GM21529 (cell line): ENCODE measurements at regions not wholly inside any gene's neighbourhood (a gene's known extent, or its start where the extent isn't known, plus 50 kb on each side); places are given as distances from the start of the nearest gene placed in this dataset.

Experiments
- ATAC-seq: cut with Tn5 transposase; IDR thresholded peaks from one replicate; pipeline ENCODE4 v1.9.1; 2021; ENCODE audit not compliant: unreplicated experiment

DNA sequence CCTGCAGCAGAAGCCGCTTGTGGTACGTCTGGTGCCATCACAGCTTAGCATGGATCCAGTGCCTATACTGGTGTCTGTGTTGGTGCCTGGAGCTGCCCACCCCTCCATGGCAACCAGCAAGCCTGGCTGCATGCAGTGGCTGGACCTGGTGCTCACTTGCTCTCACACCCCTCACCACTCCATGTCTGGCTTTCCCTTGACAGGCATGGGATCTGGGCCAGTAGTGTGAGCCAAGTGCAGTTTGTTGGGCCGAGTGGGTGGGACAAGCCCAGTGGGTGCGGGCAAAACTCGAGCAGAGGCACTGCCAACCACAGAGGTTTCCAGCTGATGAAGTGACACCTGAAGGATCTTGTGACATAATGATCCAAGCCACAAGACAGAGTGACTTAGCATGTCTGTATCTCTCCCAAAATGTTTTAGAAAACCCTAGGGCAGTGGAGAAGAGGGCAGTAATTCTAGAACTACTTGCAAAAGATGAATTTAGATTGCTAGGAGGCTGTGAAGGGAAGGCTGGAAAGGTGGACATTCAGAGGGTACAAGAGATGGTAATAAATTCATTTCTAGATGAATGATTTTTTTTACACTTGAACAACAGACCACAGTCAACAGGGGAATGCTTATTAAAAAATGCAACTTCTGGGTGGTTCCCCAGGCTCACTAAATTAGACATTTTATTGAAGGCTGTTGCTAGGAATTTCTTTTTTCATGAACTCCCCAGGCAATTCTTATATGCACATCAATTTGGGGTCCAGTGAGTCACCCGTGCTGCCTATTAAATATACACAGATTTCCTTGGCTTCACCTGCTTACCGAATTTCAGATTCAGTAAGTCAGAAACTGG, 660.3 kb downstream of the TLR4 start:
- ATAC-seq = no peak

DNA sequence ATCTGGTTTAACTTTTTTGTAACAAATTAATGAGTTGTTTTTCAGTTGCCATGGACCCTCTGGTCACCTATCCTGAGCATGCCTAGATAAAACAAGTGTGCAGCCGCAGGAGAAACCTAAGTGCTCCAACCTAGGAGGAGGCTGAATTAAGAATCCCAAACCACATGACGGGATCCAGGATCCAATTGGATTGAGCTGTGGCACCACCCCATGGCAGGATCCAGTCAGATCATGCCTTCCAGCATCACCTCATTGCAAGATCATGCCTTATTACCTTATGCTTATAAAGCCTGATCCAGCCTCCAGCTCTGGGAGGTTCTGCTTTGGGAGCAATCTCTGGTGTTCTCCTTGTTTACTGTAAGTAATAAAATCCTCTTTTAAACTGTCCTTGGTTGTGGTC, 662.0 kb downstream of the TLR4 start:
- no peak for ATAC-seq

DNA sequence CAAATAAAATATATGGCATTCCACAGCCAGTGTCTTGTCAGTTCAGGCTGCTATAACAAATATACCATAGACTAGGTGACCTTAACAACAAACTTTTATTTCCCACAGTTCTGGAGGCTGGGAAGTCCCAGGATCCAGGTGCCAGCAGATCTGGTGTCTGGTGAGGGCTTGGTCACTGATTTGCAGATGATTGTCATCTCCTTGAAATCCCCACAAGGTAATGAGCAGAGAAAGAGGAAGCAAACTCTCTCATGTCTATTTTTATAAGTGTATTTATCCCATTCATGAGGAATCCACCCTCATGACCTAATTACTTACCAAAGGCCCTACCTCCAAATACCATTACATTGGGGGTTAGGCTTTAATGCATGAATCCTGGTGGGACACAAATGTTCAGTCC, 663.2 kb downstream of the TLR4 start:
- no peak for ATAC-seq

DNA sequence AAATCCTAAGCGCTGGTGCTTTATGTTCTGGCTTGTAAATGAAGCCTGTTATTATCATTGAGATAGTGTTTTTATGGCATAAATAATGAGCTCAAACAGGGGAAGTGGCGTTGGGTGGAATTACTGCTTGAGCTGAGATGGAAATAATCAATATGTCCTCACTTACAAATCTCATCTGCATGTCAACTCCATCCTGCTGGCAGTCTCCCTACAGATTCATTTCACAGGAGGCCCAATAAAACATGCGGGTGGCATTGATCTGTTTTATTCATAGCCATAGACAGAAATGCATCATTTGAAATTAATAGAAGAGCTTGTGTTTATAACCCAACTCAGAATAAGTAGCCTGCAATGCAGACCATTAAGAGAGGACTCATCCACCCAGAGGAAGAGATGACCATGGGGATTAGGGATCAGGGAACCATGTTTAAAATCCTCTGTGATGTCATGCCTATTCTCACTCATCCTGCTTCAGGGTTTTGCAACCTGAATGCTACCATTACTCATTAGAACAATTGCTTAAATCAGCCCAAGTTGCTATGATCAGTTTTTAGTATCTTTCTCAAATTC, 680.4 kb downstream of the TLR4 start:
- no peak for ATAC-seq

DNA sequence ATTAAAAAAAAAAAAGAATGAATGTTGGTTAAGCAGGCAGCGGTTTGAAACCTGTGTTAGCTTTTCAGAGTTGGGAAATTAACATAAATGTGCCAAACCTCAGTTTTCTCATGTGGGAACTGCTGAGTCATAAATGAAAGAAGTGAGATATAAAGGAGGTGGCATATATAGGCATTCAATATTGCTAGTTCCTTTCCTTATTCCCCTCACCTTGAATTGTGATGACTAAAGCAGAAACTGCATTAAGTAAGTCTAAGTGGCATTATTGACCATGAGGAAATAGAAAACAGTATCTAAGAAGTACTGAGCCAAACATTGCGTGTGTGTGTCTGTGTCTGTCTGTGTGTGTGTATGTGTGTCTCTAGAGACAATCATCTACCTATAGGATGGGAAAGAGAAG, 691.2 kb downstream of the TLR4 start:
- ATAC-seq = peak; percentile 68

DNA sequence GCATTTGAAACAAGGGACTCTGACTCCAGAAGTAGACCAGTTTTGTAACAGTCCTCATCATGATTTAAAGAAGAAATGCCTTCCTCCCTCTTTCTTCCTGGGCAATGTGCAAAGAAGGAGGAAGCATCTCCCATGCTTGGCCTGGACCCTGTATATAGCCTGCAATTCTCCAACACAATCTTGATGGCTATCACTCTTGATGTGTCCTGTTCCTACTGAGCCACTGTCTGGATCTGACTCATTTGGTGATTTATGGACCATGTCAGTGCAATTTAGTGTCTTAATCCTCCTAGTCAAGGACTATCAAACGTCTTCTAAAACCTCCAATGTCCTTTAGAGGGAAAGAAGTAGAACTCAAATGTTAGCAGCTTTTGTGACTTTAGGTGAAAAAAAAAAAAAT, 697.3 kb downstream of the TLR4 start:
- ATAC-seq = no peak

DNA sequence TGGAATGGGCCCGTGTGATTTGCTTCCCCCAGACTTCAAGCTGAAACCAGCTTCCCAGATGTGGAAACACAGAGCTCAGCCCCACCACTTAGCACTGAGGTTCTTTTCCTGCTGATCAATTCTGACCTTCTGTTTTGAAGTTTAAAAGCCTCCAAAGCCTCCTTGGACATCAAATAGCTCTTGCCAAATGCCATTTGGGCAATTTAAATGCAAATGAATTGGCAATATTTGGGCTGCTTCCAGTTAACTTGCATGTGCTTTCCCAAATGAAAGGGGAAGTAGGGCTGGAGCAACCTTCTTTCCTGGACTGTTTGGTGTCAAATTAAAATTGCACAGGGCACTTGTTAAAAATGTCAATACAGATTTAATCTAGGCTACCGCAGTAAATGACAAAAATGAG, 710.5 kb downstream of the TLR4 start:
- no peak for ATAC-seq

DNA sequence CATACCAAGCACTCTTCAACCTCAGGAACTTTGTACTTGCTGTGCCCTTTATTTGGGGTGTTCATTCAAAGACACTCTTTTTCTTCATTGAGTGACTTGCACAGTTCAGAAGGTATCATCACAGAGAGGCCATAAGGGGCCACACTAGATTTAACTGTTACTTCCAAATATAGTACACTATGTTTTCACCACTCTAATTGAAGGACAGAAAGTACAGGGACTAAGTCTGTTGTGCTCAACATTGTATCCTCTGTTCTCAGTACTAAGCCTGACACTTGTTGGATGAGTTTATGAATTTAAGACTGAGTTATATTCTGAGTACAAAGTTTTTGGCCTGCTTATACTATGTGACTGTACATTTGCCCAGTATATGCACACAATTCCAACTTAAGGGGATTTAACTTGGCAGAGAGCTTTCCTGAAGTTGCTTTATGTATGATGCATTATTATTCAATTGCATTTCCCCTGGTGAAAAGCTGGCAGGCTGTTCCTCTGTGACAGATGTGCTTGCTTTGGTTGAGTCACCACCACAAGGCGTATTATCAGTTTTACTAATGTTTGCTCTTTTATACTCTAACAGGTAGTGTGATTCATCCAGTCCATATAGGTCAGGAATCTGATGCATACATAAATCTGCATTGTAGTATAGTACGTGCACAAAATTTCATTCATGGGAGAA, 714.8 kb downstream of the TLR4 start:
- no peak for ATAC-seq

DNA sequence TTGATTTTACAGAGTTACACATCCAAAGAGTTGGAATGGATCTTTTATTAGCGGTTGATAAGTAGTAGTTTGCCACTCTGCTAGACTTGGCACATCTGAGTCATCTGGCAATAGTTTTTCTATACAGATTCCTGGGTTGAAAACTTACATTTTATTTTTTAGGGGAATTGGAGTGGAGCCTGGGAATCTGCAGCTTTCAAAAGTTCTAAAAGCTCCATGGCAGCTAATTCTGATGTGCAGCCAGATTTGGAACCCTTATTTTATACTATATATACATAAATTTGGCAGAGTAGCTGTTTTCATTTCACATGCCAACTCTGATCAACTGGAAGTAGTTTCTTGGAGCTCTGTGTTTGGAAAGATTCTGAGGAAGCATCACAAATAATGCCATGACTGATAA, 715.5 kb downstream of the TLR4 start:
- no peak for ATAC-seq

DNA sequence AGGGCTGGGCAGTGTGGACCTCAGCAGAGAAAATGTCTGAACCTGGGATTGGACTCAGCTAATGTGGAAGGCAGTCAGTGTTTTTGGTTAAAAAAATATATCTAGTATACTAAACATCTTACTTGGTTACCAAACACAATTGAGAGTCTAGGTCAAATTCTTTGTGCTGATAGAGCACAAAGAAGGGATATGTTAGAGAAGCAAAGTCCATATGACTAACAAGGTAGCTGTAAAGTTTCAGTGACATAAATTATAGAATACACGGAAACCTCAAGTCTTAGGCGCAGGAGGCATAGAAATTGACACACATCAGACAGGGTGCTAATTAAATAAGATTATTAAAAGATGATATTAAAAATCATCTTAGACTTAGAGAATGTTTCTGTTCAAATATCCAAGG, 718.3 kb downstream of the TLR4 start:
- ATAC-seq = no peak

DNA sequence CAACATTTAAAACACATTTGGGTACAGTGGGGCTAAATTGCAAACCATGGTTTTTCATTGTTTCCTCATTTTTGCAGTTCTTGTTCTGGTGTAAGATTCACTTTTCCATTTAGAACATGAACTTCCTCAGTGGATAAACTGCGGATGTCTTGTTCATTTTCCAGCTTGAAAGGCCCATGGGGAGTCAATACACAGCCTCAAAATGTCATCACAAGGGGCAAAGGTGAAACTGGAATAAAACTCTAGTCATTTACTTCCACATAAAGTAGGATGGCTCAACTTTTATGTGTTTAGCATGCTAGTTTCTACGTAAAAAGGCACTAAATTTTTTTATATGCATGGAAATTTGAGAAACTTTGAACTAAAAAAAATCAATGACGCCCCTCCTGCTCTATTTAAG, 718.8 kb downstream of the TLR4 start:
- ATAC-seq = no peak

DNA sequence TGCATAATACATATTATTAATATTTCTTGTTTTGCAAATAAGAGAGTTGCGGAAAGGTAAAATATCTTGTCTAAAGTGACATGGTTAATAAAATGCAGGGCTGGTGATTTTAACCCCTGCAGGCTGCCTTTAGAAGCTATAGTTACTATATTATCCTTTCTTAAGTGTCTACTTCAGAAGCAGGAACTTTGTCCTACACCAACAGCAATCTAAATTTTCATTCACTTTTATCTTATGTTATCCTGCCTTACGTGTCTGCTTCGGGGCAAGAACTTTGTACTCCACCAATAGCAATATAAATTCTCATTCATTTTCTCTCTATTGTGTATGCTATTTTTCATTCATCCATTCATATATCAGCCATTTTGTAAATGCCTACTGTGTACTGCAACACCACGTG, 719.5 kb downstream of the TLR4 start:
- no peak for ATAC-seq

DNA sequence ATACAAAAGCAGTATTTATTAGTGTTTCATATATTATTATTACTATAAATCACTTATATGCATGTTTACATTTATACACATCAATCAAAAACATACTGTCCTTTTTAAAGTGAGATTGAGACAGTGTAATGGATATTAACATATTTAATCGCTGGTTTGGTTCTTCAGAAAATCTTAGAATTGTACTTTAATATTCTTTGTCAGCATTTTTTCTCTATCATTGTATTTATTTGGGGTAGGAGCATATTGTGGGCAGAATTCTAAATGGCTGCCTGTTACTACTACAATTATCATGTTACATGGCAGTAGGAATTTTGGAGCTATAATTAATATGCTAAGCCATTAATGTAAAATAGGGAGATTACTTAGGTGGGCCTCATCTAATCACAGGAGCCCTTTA, 722.6 kb downstream of the TLR4 start:
- ATAC-seq = no peak

DNA sequence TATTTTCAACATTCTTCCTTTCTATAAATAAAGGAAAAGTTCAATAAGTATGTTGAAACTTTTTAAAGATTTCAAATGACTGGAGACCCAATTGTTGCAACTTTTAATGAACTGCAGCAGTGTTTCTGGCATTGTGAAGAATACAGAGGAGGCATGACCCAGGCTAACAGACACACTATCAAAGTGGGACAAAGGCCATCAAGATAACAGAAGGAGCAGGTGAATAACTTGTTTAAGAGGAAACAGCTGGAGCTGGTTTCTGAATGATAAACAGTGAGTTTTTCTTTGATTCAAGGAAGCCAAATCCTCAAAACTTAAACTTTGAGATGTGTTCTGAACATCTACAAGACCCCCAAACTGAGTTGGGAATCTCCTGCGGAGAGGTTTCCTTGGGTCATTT, 734.6 kb downstream of the TLR4 start:
- ATAC-seq = no peak

DNA sequence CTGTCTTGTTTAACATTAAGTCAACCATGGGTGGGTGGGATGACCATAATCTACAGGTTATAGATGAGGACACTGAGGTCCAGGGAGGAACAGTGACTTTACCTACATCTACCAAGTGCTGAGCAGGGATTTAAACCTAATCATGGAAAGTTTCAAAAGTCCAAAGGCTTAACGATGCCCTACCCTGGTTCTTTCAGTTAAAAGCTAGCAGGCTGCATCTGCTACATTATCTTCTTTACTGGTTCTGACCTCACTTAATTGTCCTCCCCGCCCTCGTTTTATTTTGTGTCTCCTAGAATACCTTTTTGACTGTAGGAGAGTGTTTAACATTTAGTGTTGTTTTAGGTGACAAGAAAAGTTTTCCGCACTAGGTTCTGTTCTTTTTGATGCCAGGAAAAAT, 735.2 kb downstream of the TLR4 start:
- ATAC-seq = no peak

DNA sequence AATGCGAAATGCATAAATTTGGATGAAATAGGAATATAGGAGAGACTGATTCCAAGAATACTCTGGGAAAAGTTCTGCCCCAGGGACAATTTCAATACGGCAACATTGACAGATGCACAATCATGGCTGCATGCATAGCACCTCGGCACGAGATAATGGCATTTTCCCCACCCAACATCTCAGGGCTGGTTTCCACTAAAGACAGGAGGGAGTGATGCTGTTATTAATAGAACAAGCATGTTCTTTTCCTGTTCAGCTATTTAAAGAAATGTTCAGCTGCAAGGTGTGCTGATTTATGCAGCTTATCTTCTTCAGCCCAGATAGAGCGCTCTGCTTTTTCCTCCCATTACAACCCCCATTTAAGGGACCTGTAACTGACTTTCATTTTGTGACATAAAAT, 740.2 kb downstream of the TLR4 start:
- no peak for ATAC-seq

DNA sequence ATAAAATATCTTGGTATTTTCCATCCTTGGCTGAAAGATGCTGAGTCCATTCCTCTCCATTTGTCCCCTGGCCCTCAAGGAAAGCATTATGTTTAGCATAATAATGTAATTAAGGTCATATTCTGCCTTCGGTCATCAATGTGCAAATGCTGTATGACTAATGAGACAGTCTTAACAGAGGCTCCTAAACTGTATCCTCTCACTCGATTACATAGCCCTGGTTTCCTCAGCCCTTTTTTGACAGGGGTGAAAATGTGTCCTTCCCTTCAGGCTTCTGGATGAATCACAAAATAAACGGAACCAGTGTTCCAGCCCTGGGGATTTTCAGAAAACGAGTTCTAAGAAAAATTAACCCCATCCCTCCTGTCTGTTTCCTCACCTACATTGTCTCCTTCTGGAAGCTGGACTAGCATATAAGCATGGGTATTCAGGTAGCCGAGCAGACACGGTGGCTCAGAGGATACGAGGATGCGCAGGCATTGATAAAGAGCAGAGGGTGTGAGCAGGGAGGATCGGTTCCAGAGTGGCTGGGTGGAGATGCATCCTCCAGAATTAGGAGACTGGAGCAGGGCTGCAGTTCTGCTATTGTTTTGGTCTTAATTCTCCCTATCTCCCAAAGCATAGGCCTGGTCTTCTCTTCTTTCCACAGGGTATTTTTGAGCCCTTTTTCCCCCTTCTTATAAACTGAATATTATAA, 742.9 kb downstream of the TLR4 start:
- ATAC-seq = no peak

DNA sequence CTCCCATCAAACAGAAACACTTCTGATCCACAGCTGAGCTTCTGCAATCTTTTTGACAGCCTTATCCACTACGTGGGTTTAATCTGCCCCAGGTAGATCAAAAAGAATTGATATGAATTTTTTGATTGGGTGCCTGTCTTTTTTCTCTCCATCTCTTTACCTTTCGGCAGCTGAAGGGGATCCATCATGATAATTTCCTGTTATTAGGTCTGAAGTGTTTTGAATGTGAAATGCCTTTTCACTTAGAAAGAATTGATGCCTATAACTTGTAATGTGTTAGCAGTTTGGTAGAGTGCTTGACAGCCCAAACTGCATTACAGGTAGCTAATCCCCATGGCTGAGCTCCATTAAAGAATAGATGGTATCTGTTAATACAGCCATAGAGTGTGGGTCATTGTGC, 745.4 kb downstream of the TLR4 start:
- ATAC-seq = no peak

DNA sequence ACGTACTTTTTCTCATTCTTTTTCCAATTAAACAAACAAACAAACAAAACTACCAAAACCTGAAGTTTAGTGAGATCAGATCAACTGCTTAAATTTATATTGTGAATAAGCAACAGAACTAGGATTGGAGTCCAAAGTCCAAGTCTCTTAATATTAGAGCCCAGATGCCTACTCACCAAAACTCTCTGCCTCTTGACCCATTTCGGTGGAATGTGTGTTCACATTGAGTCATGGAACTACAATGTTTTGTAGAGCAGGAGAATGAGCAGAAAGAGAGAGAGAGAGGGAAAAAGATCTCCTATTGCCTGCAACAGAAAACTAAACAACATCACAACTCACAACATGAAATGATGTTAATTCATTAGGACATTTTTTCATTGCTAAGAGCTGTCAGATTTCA, 751.1 kb downstream of the TLR4 start:
- ATAC-seq = no peak

DNA sequence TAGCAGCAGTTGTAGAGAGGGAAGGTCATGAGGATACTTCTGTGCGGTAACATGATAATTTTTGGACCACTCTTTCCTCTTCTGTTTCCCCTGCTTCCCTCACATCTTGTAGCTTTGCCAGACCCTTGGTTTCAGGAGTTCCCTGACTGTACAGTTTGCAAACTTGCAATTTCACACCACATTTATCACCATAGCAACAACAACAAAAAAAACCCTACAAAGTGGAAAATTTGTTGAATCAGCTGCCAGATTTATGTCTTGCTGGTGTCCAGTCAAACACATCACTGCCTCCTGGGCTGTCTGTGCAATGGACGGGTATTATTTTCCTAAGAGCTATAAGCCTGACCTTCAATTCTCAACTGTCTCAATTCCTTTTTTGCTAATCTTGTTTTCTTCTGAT, 751.6 kb downstream of the TLR4 start:
- no peak for ATAC-seq

DNA sequence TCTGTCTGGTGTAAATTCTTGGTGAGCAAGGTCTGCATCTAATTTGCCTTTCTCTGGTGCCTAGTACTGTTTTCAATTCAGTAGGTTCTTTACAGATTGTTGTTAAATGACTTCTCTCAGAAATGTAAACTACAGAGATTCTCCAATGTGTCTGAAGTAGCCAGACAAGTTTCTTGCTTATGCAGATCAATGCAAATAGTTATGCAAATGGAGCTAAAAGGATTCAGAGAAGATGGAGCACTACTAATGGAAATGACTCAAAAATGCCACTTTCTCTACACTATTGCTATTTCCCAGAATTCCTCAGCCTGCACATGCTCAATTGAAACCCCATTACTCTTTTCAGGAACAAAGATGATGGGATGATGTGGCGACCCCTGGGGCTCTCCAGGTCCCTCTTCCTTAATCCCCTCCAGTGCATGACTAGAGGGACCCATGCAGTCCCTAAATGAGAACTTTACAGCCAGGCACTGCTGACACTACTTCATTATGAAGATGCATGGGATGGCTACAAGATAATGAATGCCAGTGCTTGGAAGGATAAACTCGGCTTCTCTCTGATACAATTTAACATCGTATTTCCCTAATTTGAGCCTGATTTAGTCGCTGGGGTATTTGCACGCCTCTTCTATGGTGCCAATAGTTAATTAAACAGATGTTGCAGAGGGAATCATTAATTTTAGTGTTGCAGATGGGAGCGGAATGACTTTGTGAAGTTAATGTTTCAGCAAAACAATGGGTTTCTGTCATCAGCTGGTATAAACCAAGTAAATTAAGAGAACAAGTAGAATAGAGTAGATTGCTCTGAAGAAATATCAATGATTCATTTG, 753.2 kb downstream of the TLR4 start:
- no peak for ATAC-seq
